ENCODE measurements at regions not wholly inside any gene's neighbourhood (a gene's known extent, or its start where the extent isn't known, plus 50 kb on each side); places are given as distances from the start of the nearest gene placed in this dataset.

GRCh38 chr2:207434306-207434705 lies 95.5 kb upstream of the CREB1 start (continued):
- TF ChIP-seq, protein P1, sequence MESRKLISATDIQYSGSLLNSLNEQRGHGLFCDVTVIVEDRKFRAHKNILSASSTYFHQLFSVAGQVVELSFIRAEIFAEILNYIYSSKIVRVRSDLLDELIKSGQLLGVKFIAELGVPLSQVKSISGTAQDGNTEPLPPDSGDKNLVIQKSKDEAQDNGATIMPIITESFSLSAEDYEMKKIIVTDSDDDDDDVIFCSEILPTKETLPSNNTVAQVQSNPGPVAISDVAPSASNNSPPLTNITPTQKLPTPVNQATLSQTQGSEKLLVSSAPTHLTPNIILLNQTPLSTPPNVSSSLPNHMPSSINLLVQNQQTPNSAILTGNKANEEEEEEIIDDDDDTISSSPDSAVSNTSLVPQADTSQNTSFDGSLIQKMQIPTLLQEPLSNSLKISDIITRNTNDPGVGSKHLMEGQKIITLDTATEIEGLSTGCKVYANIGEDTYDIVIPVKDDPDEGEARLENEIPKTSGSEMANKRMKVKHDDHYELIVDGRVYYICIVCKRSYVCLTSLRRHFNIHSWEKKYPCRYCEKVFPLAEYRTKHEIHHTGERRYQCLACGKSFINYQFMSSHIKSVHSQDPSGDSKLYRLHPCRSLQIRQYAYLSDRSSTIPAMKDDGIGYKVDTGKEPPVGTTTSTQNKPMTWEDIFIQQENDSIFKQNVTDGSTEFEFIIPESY (IDR thresholded peaks at IDR 0.05; ENCODE audit: extremely low read depth, insufficient replicate concordance, low read length): no peak
- TF ChIP-seq JUND (IDR thresholded peaks at IDR 0.05) (no peak), RAD21 (IDR thresholded peaks at IDR 0.05; ENCODE audit: low read depth) (no peak), POLR2A (IDR thresholded peaks at IDR 0.05; ENCODE audit: borderline replicate concordance, extremely low read depth, insufficient read depth, insufficient read length) (no peak), SIN3A (IDR thresholded peaks at IDR 0.05; ENCODE audit: low read depth) (no peak), YY1 (IDR thresholded peaks at IDR 0.05; ENCODE audit: extremely low read depth, insufficient replicate concordance, low read depth, low read length) (no peak)

- CTCF ChIA-PET: no interaction called here
- RAD21 ChIA-PET (ENCODE audit: low non-redundant PET in 1 of 2, low total read pairs in 2 of 2, uncharacterized antibody in 2 of 2, unreplicated experiment in 2 of 2): no interaction called here
- Histone ChIP-seq H3K36me3 (ENCODE audit: control insufficient read depth in 1 of 2, insufficient read depth in 2 of 2, low read length in 2 of 2) (no peaks in the 10 kb centered on the region), H3K79me2 (ENCODE audit: insufficient read depth, low read length) (no peaks in the 10 kb centered on the region), H3K4me2 (ENCODE audit: low read length) (no peak overlapping the region), H4K20me1 (ENCODE audit: insufficient read depth) (no peaks in the 10 kb centered on the region), H3K27me3 (ENCODE audit: insufficient read depth, low read length) (no peaks in the 10 kb centered on the region), H3K27ac (ENCODE audit: low read depth, low read length) (no peak overlapping the region), H3K9me3 (ENCODE audit: control insufficient read depth in 1 of 2, insufficient read depth in 1 of 2, low read depth in 1 of 2, low read length in 2 of 2) (no peaks in the 10 kb centered on the region), H3K4me3 (replicated peaks in 1 of 2; ENCODE audit: low read depth in 1 of 2, low read length in 2 of 2) (no peak overlapping the region), H3K9ac (ENCODE audit: low read length) (no peak overlapping the region), H3K9me2 (ENCODE audit: insufficient read depth) (no peaks in the 10 kb centered on the region), H2AFZ (ENCODE audit: low read depth, low read length, poor library complexity, severe bottlenecking) (no peak overlapping the region), H3K4me1 (ENCODE audit: control insufficient read depth in 1 of 2, insufficient read depth in 2 of 2, low read length in 2 of 2) (no peaks in the 10 kb centered on the region)
- POLR2A ChIA-PET: no interaction called here
- intact Hi-C loops (cut with micrococcal nuclease): no loop called here
- ATAC-seq: no peak
- no peak for DNase-seq (ENCODE audit: low read depth, low spot score)
- no TSS peak for BruUV-seq (replicated peaks)
- TF ChIP-seq ATF3 (IDR thresholded peaks at IDR 0.05) (no peak), JUND (IDR thresholded peaks at IDR 0.05) (no peak), ZNF274 (IDR thresholded peaks at IDR 0.05; ENCODE audit: low read depth, low read length) (no peak), REST (IDR thresholded peaks at IDR 0.05; ENCODE audit: low read depth) (no peak), ELF1 (IDR thresholded peaks at IDR 0.05; ENCODE audit: borderline replicate concordance, low read depth) (no peak), CTCF (IDR thresholded peaks at IDR 0.05 in 2 of 3, conservative IDR thresholded peaks at IDR 0.05 in 1 of 3; ENCODE audit: borderline replicate concordance in 1 of 3, insufficient read depth in 1 of 3, low read depth in 2 of 3, low read length in 2 of 3) (no peak), FOSL1 (IDR thresholded peaks at IDR 0.05; ENCODE audit: low read depth) (no peak), CEBPB (IDR thresholded peaks at IDR 0.05; ENCODE audit: low read depth) (no peak), EGR1 (IDR thresholded peaks at IDR 0.05; ENCODE audit: low read depth) (no peak), SIN3A (IDR thresholded peaks at IDR 0.05; ENCODE audit: low read depth) (no peak), YY1 (IDR thresholded peaks at IDR 0.05; ENCODE audit: extremely low read depth, insufficient replicate concordance, low read depth, low read length) (no peak)
These were observed 94.8 kb upstream of the CREB1 start for GRCh38 chr2:207434899-207435465.
